Breast epithelium (tissue), 3 donors: ENCODE measurements at regions not wholly inside any gene's neighbourhood (a gene's known extent, or its start where the extent isn't known, plus 50 kb on each side); places are given as distances from the start of the nearest gene placed in this dataset.

Experiments
- CTCF ChIP-seq, 3 donors: fragments of 450-650 bp; IDR thresholded peaks; one replicate each; pipeline ENCODE4 v1.5.1; 2016 to 2017; ENCODE audit warnings: antibody characterized with exemption in 3 of 3, mild to moderate bottlenecking in 3 of 3, moderate library complexity in 3 of 3
- POLR2A ChIP-seq: fragments of 450-650 bp; IDR thresholded peaks from one replicate; pipeline ENCODE4 v1.6.1; 2016; ENCODE audit warnings: antibody characterized with exemption, mild to moderate bottlenecking, moderate library complexity

GRCh38 chr6:170094686-170095272, 196.1 kb downstream of the DLL1 start:
- TF ChIP-seq CTCF (IDR thresholded peaks at IDR 0.05): no peak
- TF ChIP-seq POLR2A: no peak
